ENCODE measurements at regions not wholly inside any gene's neighbourhood (a gene's known extent, or its start where the extent isn't known, plus 50 kb on each side); places are given as distances from the start of the nearest gene placed in this dataset.

- TF ChIP-seq FOXM1 (IDR thresholded peaks at IDR 0.05; ENCODE audit: borderline replicate concordance), result no peak
- TF ChIP-seq ARNT (IDR thresholded peaks at IDR 0.05), result no peak
- no peak for TF ChIP-seq CTBP1 (IDR thresholded peaks at IDR 0.05; ENCODE audit: borderline replicate concordance)
- TF ChIP-seq SP1 (IDR thresholded peaks at IDR 0.05), result no peak
- no peak for TF ChIP-seq ELF4 (IDR thresholded peaks at IDR 0.05)
- no peak for TF ChIP-seq LEF1 (IDR thresholded peaks at IDR 0.05; ENCODE audit: borderline replicate concordance)
- TF ChIP-seq L3MBTL2 (conservative IDR thresholded peaks at IDR 0.05), result no peak
- no peak for TF ChIP-seq ZNF384 (IDR thresholded peaks at IDR 0.05)
- no peak for TF ChIP-seq NFRKB (IDR thresholded peaks at IDR 0.05)
- TF ChIP-seq FOXA1 (IDR thresholded peaks at IDR 0.05), result no peak
- no peak for TF ChIP-seq SUZ12 (IDR thresholded peaks at IDR 0.05)
- TF ChIP-seq HDGF (IDR thresholded peaks at IDR 0.05; ENCODE audit: borderline replicate concordance), result no peak
- TF ChIP-seq TARDBP (IDR thresholded peaks at IDR 0.05), result no peak
- TF ChIP-seq FOXK2 (IDR thresholded peaks at IDR 0.05), result no peak
- no peak for TF ChIP-seq PKNOX1 (IDR thresholded peaks at IDR 0.05)
- TF ChIP-seq BHLHE40 (IDR thresholded peaks at IDR 0.05; ENCODE audit: borderline replicate concordance), result no peak
- CTCF ChIA-PET, result no interaction called here
- no peak for DNase-seq (ENCODE audit: extremely low spot score)
- POLR2A ChIA-PET, result no interaction called here
Observed at GRCh38 chr7:24404315-24404714, 120.3 kb downstream of the NPY start.

GRCh38 chr7:24405002-24405401, 121.0 kb downstream of the NPY start:
- ChIA-PET CTCF (no interaction called here), POLR2A (no interaction called here)
- DNase-seq (ENCODE audit: extremely low spot score), result no peak
- TF ChIP-seq CTBP1 (IDR thresholded peaks at IDR 0.05; ENCODE audit: borderline replicate concordance), result no peak
- TF ChIP-seq SUZ12 (IDR thresholded peaks at IDR 0.05), result no peak
- TF ChIP-seq SP1 (IDR thresholded peaks at IDR 0.05), result no peak
- TF ChIP-seq LEF1 (IDR thresholded peaks at IDR 0.05; ENCODE audit: borderline replicate concordance), result no peak
- no peak for TF ChIP-seq BHLHE40 (IDR thresholded peaks at IDR 0.05; ENCODE audit: borderline replicate concordance)
- no peak for TF ChIP-seq ELF4 (IDR thresholded peaks at IDR 0.05)
- no peak for TF ChIP-seq NFRKB (IDR thresholded peaks at IDR 0.05)
- TF ChIP-seq FOXA1 (IDR thresholded peaks at IDR 0.05), result no peak
- TF ChIP-seq L3MBTL2 (conservative IDR thresholded peaks at IDR 0.05), result no peak
- no peak for TF ChIP-seq HDGF (IDR thresholded peaks at IDR 0.05; ENCODE audit: borderline replicate concordance)
- no peak for TF ChIP-seq ARNT (IDR thresholded peaks at IDR 0.05)
- TF ChIP-seq TARDBP (IDR thresholded peaks at IDR 0.05), result no peak
- TF ChIP-seq ZNF384 (IDR thresholded peaks at IDR 0.05), result no peak

GRCh38 chr7:24406053-24406788, 122.2 kb downstream of the NPY start:
- TF ChIP-seq SUZ12 (IDR thresholded peaks at IDR 0.05) (no peak), PKNOX1 (IDR thresholded peaks at IDR 0.05) (no peak)
- DNase-seq (ENCODE audit: extremely low spot score), result no peak
- ChIA-PET CTCF (no interaction called here), POLR2A (no interaction called here)

GRCh38 chr7:24406789-24407299, 122.9 kb downstream of the NPY start:
- DNase-seq (ENCODE audit: extremely low spot score), result no peak
- CTCF ChIA-PET, result no interaction called here

GRCh38 chr7:24407965-24408364, 124.0 kb downstream of the NPY start:
- no peak for DNase-seq (ENCODE audit: extremely low spot score)
- TF ChIP-seq TARDBP (IDR thresholded peaks at IDR 0.05), result no peak
- no peak for TF ChIP-seq FOXK2 (IDR thresholded peaks at IDR 0.05)
- TF ChIP-seq CTBP1 (IDR thresholded peaks at IDR 0.05; ENCODE audit: borderline replicate concordance), result no peak
- no peak for TF ChIP-seq L3MBTL2 (conservative IDR thresholded peaks at IDR 0.05)
- TF ChIP-seq BHLHE40 (IDR thresholded peaks at IDR 0.05; ENCODE audit: borderline replicate concordance), result no peak
- no peak for TF ChIP-seq NFRKB (IDR thresholded peaks at IDR 0.05)
- no peak for TF ChIP-seq ZNF384 (IDR thresholded peaks at IDR 0.05)
- TF ChIP-seq LEF1 (IDR thresholded peaks at IDR 0.05; ENCODE audit: borderline replicate concordance), result no peak
- TF ChIP-seq HDGF (IDR thresholded peaks at IDR 0.05; ENCODE audit: borderline replicate concordance), result no peak
- TF ChIP-seq FOXM1 (IDR thresholded peaks at IDR 0.05; ENCODE audit: borderline replicate concordance), result no peak
- no peak for TF ChIP-seq ELF4 (IDR thresholded peaks at IDR 0.05)
- TF ChIP-seq FOXA1 (IDR thresholded peaks at IDR 0.05), result no peak
- no peak for TF ChIP-seq ARNT (IDR thresholded peaks at IDR 0.05)
- TF ChIP-seq SP1 (IDR thresholded peaks at IDR 0.05), result no peak
- no peak for TF ChIP-seq SUZ12 (IDR thresholded peaks at IDR 0.05)
- POLR2A ChIA-PET, result no interaction called here
- CTCF ChIA-PET, result no interaction called here

More at GRCh38 chr7:24406789-24407299, 122.9 kb downstream of the NPY start:
- POLR2A ChIA-PET, result no interaction called here
- no peak for TF ChIP-seq SP1 (IDR thresholded peaks at IDR 0.05)
- no peak for TF ChIP-seq FOXM1 (IDR thresholded peaks at IDR 0.05; ENCODE audit: borderline replicate concordance)
- TF ChIP-seq LEF1 (IDR thresholded peaks at IDR 0.05; ENCODE audit: borderline replicate concordance), result no peak
- no peak for TF ChIP-seq NFRKB (IDR thresholded peaks at IDR 0.05)
- TF ChIP-seq HDGF (IDR thresholded peaks at IDR 0.05; ENCODE audit: borderline replicate concordance), result no peak
- no peak for TF ChIP-seq BHLHE40 (IDR thresholded peaks at IDR 0.05; ENCODE audit: borderline replicate concordance)
- no peak for TF ChIP-seq FOXK2 (IDR thresholded peaks at IDR 0.05)
- TF ChIP-seq ELF4 (IDR thresholded peaks at IDR 0.05), result no peak
- TF ChIP-seq ZNF384 (IDR thresholded peaks at IDR 0.05), result no peak
- TF ChIP-seq ARNT (IDR thresholded peaks at IDR 0.05), result no peak
- no peak for TF ChIP-seq SUZ12 (IDR thresholded peaks at IDR 0.05)
- no peak for TF ChIP-seq CTBP1 (IDR thresholded peaks at IDR 0.05; ENCODE audit: borderline replicate concordance)

GRCh38 chr7:24408798-24409430, 124.9 kb downstream of the NPY start:
- ChIA-PET POLR2A (no interaction called here), CTCF (no interaction called here)
- DNase-seq (ENCODE audit: extremely low spot score), result no peak
- no peak for TF ChIP-seq PKNOX1 (IDR thresholded peaks at IDR 0.05)
- no peak for TF ChIP-seq HDGF (IDR thresholded peaks at IDR 0.05; ENCODE audit: borderline replicate concordance)
- TF ChIP-seq SUZ12 (IDR thresholded peaks at IDR 0.05), result no peak
- TF ChIP-seq ELF4 (IDR thresholded peaks at IDR 0.05), result no peak
- TF ChIP-seq FOXA1 (IDR thresholded peaks at IDR 0.05), result no peak
- no peak for TF ChIP-seq ARNT (IDR thresholded peaks at IDR 0.05)
- TF ChIP-seq NFRKB (IDR thresholded peaks at IDR 0.05), result no peak
- TF ChIP-seq CTBP1 (IDR thresholded peaks at IDR 0.05; ENCODE audit: borderline replicate concordance), result no peak
- no peak for TF ChIP-seq LEF1 (IDR thresholded peaks at IDR 0.05; ENCODE audit: borderline replicate concordance)
